GM20000 (cell line): ENCODE measurements at regions not wholly inside any gene's neighbourhood (a gene's known extent, or its start where the extent isn't known, plus 50 kb on each side); places are given as distances from the start of the nearest gene placed in this dataset.

ENCODE experiments used
- DNase-seq: peaks from one replicate; pipeline ENCODE4 v3.0.0; 2012; ENCODE audit warnings: low spot score
- TF ChIP-seq, protein P1 (sequence below): IDR thresholded peaks from 2 replicates; pipeline ENCODE4 v1.5.1; 2012; ENCODE audit warnings: mild to moderate bottlenecking, control low read depth; ENCODE audit errors: extremely low read depth, missing control alignments

DNA sequence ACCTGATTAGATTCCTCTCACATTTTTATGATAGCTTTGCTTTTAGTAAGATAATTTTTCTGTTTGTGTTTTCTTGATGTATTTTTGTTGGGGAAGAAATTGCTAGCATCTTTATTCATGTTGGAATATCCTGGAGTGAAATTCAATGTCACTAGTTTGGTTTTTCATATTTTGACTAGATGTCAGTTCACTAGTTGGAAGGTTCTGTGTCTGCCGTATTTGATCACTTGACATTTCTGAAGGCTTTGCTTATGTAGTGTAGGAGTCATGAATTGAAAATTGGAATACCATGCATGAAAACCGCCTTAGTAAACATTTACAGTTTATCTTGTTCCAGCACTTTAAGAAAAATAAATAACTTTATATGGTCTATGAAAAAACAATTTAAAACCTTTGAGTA, 348.4 kb downstream of the AASDHPPT start:
- no peak for DNase-seq
- TF ChIP-seq, protein P1, sequence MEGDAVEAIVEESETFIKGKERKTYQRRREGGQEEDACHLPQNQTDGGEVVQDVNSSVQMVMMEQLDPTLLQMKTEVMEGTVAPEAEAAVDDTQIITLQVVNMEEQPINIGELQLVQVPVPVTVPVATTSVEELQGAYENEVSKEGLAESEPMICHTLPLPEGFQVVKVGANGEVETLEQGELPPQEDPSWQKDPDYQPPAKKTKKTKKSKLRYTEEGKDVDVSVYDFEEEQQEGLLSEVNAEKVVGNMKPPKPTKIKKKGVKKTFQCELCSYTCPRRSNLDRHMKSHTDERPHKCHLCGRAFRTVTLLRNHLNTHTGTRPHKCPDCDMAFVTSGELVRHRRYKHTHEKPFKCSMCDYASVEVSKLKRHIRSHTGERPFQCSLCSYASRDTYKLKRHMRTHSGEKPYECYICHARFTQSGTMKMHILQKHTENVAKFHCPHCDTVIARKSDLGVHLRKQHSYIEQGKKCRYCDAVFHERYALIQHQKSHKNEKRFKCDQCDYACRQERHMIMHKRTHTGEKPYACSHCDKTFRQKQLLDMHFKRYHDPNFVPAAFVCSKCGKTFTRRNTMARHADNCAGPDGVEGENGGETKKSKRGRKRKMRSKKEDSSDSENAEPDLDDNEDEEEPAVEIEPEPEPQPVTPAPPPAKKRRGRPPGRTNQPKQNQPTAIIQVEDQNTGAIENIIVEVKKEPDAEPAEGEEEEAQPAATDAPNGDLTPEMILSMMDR, result no peak

DNA sequence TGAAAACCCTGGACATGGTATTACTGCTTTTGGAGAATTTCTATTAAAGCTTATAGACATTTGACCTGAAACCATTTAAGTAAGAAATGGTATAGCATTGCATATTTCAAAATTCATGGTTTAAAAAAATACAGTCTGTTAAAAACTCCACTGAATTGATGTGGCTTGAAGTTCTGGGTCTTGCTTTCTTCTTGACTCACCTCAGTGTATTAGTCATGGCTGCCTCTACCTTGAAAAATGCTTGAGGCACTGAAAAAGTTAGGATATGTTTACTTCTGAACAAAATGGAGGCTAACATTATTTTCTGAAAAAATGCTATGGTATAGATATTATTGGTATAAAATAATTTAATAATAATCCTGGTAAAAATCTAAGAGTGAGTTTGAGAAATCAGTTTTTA, 349.2 kb downstream of the AASDHPPT start:
- TF ChIP-seq, protein P1, result no peak
- DNase-seq, result no peak

DNA sequence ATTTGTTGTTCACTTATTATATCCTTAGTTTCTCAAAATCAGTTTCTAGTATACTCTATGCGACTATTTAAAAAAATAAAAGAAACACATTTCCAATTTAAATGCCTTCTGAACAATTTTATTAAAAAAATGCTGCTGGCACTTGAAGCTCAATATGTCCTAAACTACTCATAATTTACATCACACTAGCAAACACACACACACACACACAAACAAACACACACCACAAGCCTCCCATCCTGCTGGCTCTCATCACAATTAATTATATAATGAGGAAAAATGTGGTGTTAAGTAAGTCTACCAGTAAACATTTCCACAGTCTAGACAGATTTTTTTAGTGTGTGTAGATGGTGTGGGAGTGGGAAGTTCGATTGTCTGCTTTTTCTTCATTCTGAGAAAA, 350.3 kb downstream of the AASDHPPT start:
- no peak for DNase-seq
- TF ChIP-seq, protein P1, result no peak

DNA sequence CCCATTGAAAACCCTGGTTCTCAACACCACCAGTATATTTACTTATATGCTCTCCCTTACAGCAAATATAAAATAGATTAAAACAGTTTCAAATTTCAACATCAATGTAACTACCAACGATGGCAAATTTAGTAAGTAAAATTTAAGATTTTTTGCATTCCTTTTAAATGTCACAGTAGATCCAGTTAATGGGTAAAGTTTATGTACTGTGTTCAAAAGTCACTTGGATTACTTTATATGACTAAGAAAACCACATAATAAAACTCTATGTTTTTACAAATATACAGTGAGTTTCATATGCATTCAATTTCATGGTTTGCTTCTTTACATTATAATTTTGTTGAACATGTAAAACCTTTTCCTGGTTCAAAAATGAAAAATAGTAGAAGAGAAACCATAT, 364.6 kb downstream of the AASDHPPT start:
- TF ChIP-seq, protein P1, result no peak

DNA sequence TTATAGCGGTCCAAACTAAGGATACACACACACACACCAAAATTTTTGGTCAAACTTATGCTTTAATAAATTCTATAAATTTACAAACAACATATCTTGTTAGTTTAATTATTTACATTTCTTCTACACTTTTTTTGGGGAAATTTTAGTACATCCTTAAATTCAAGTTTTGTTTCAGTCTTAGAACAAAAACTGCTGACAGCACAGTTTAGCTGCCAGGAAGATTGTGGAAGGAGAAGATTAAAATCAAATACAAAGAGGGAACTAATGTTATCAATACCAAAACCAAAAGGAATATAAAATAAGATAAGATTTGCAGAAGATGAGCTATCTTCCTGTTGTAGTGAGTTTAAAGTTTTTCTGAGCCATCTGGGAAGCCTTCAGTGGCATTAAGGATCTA, 368.8 kb downstream of the AASDHPPT start:
- TF ChIP-seq, protein P1, result no peak
- no peak for DNase-seq

More for the DNA sequence above, 364.6 kb downstream of the AASDHPPT start:
- no peak for DNase-seq

DNA sequence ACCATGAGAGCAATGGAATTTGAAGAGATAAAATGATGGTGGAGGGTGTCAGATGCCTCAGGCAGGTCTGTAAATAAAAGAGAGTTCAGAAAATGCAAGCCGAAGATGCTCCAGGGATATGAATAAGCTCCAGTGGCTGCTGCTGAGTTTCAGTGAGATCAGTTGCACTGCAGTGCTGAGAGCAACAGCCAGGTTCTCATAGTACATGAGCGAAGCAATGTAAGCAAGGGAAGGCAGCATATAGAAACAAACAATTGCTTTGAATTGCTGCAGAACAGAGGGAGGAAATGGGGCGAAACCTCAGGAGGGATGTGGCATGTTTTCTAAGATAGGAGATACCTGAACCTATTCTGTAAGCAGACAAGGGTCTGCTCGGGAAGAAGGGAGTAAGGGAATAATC, 369.5 kb downstream of the AASDHPPT start:
- TF ChIP-seq, protein P1, result no peak

DNA sequence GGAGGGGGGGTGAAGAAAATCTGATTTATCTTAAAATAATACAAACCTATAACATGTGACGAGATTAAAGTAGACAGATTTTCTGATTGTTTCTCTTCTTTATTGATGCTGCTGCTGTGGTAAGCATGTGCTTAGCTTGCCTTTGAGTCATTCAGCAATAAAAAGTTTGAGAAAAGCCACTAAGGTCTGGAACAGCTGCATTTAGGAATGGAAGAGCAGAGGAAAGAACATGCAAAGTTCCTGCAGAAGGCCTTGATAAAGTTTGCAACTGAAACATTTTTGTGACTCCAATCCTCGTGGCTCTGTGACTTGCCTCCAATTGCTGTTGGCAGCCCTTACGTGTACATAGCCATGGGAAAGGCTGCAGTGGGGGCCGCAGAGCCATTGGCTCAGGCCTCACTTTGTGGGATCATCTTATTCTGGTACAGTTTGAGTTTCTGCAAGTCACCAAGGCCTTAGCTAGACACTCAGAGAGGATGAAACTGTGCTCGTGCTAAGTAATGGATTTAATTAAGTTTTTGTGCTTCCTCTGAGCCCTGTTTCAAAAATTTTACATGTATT, 370.2 kb downstream of the AASDHPPT start:
- TF ChIP-seq, protein P1, result no peak
- no peak for DNase-seq

More for the DNA sequence above, 369.5 kb downstream of the AASDHPPT start:
- DNase-seq, result no peak
